A549 (cell line): ENCODE measurements at regions not wholly inside any gene's neighbourhood (a gene's known extent, or its start where the extent isn't known, plus 50 kb on each side); places are given as distances from the start of the nearest gene placed in this dataset.

Experiments
- POLR2A ChIP-seq: IDR thresholded peaks from 2 replicates; pipeline ENCODE4 v1.6.1; 2012; ENCODE audit warnings: mild to moderate bottlenecking, low read length
- TF ChIP-seq, protein P1 (sequence below): fragments of 450-650 bp; IDR thresholded peaks from 2 replicates; pipeline ENCODE4 v1.6.1; 2014; ENCODE audit warnings: antibody characterized with exemption

DNA sequence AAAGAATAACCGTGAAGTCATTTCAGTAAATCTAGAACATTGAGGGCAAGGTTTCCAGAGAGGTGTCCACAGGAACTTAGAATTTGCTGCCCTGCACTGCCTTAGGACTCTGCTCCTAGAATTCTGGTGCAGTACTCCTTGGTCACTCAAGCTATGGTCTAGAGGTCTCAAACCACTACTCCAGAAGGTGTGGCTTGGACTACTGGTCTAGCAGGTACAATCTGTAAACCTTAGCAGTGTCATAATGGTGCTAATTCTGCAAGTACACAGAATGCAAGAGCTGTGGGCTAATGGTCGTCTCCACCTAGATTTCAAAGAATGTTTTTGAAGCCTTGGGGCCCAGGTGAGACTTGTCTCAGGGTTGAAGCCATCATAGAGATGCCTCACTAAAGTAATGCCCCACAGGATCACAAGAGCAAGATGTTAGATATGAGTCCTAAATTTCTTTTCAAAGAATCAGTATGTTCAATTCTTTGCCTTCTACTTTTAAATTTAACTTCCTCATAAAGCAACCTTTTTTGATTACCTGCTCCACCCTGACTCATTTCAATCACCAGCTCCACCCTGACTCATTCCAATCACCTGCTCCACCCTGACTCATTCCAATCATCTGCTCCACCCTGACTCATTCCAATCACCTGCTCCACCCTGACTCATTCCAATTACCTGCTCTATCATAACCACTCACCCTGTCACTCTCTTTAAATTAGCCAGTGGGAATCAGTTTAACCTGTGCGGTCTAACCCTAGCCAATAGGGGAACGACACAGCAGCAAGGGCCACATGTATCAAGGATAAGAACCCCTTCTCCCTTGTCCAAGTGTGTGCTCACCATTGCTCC is 1111.8 kb upstream of the ACO1 start:
- TF ChIP-seq, protein P1, sequence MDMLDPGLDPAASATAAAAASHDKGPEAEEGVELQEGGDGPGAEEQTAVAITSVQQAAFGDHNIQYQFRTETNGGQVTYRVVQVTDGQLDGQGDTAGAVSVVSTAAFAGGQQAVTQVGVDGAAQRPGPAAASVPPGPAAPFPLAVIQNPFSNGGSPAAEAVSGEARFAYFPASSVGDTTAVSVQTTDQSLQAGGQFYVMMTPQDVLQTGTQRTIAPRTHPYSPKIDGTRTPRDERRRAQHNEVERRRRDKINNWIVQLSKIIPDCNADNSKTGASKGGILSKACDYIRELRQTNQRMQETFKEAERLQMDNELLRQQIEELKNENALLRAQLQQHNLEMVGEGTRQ = no peak
- no peak for TF ChIP-seq POLR2A
